Nephron (organoid): ENCODE measurements at regions not wholly inside any gene's neighbourhood (a gene's known extent, or its start where the extent isn't known, plus 50 kb on each side); places are given as distances from the start of the nearest gene placed in this dataset.

Source experiments
- H3K27ac Mint-ChIP-seq, 3 experiments: 2 replicates each; pipeline ENCODE4 v1.8.0; 2020; ENCODE audit warnings: mixed read lengths in 3 of 3, mild to moderate bottlenecking in 2 of 3, moderate library complexity in 1 of 3
- H3K27me3 Mint-ChIP-seq: 2 replicates; pipeline ENCODE4 v1.8.0; 2021; ENCODE audit warnings: low read depth, mild to moderate bottlenecking, moderate library complexity, mixed read lengths
- H3K36me3 Mint-ChIP-seq: 2 replicates; pipeline ENCODE4 v1.8.0; 2020; ENCODE audit warnings: low read depth, mixed read lengths
- H3K4me1 Mint-ChIP-seq: 2 replicates; pipeline ENCODE4 v1.8.0; 2020; ENCODE audit warnings: mixed read lengths
- H3K4me3 Mint-ChIP-seq, 3 experiments: 2 replicates each; pipeline ENCODE4 v1.8.0; 2020; ENCODE audit warnings: mild to moderate bottlenecking in 3 of 3, mixed read lengths in 3 of 3, moderate library complexity in 2 of 3
- H3K9me3 Mint-ChIP-seq: 2 replicates; pipeline ENCODE4 v1.8.0; 2020; ENCODE audit warnings: mixed read lengths
- CTCF ChIP-seq, 3 experiments: fragments of 200-600 bp; sonication (generic); IDR thresholded peaks; one replicate each; pipeline ENCODE4 v1.5.0; 2021; ENCODE audit warnings: antibody characterized with exemption in 3 of 3; ENCODE audit not compliant: unreplicated experiment in 3 of 3

- Mint-ChIP-seq H3K36me3 (no peaks in the 10 kb centered on the region), H3K4me3 (no peak overlapping the region), H3K27ac (no peak overlapping the region), H3K9me3 (peaks cover 9% of the 10 kb centered on the region), H3K27me3 (no peaks in the 10 kb centered on the region), H3K4me1 (no peaks in the 10 kb centered on the region)
- TF ChIP-seq CTCF (IDR thresholded peaks at IDR 0.05; ENCODE audit: unreplicated experiment in 3 of 3): no peak
Measured at GRCh38 chr14:49506650-49507049, 79.5 kb downstream of the RPS29 start.

GRCh38 chr14:49505041-49505766 is 81.0 kb downstream of the RPS29 start:
- Mint-ChIP-seq H3K9me3 (peaks cover 9% of the 10 kb centered on the region), H3K27me3 (no peaks in the 10 kb centered on the region), H3K4me3 (no peak overlapping the region), H3K4me1 (no peaks in the 10 kb centered on the region), H3K36me3 (no peaks in the 10 kb centered on the region), H3K27ac (peak overlapping the region in 1 of 3 experiments; percentile 46)
- TF ChIP-seq CTCF (IDR thresholded peaks at IDR 0.05; ENCODE audit: unreplicated experiment in 3 of 3): no peak

GRCh38 chr14:49497725-49498348 is 88.3 kb downstream of the RPS29 start:
- H3K27ac Mint-ChIP-seq: no peak overlapping the region
- no peaks in the 10 kb centered on the region for H3K36me3 Mint-ChIP-seq
- H3K9me3 Mint-ChIP-seq: no peaks in the 10 kb centered on the region
- H3K4me3 Mint-ChIP-seq: no peak overlapping the region
- no peaks in the 10 kb centered on the region for H3K27me3 Mint-ChIP-seq
- no peaks in the 10 kb centered on the region for H3K4me1 Mint-ChIP-seq
- TF ChIP-seq CTCF (IDR thresholded peaks at IDR 0.05; ENCODE audit: unreplicated experiment in 3 of 3): peak; percentile 87 to 89 (median 88)

- no peak overlapping the region for H3K4me3 Mint-ChIP-seq
- no peaks in the 10 kb centered on the region for H3K27me3 Mint-ChIP-seq
- no peaks in the 10 kb centered on the region for H3K36me3 Mint-ChIP-seq
- H3K4me1 Mint-ChIP-seq: no peaks in the 10 kb centered on the region
- H3K27ac Mint-ChIP-seq: no peak overlapping the region
- no peak for TF ChIP-seq CTCF (IDR thresholded peaks at IDR 0.05; ENCODE audit: unreplicated experiment in 3 of 3)
- H3K9me3 Mint-ChIP-seq: no peaks in the 10 kb centered on the region
Measured at GRCh38 chr14:49497267-49497666, 88.9 kb downstream of the RPS29 start.

GRCh38 chr14:49494836-49495235 is 91.3 kb downstream of the RPS29 start:
- Mint-ChIP-seq H3K4me3 (no peak overlapping the region), H3K36me3 (no peaks in the 10 kb centered on the region), H3K4me1 (no peaks in the 10 kb centered on the region), H3K27me3 (no peaks in the 10 kb centered on the region), H3K27ac (no peak overlapping the region), H3K9me3 (no peaks in the 10 kb centered on the region)
- no peak for TF ChIP-seq CTCF (IDR thresholded peaks at IDR 0.05; ENCODE audit: unreplicated experiment in 3 of 3)

GRCh38 chr14:49493557-49493956 is 92.6 kb downstream of the RPS29 start:
- Mint-ChIP-seq H3K4me1 (no peaks in the 10 kb centered on the region), H3K36me3 (no peaks in the 10 kb centered on the region), H3K27me3 (no peaks in the 10 kb centered on the region), H3K9me3 (no peaks in the 10 kb centered on the region), H3K27ac (no peak overlapping the region), H3K4me3 (no peak overlapping the region)
- no peak for TF ChIP-seq CTCF (IDR thresholded peaks at IDR 0.05; ENCODE audit: unreplicated experiment in 3 of 3)
